ENCODE measurements at regions not wholly inside any gene's neighbourhood (a gene's known extent, or its start where the extent isn't known, plus 50 kb on each side); places are given as distances from the start of the nearest gene placed in this dataset.
"Not testable (repeated sequence)": the region's sequence is repeated elsewhere in the genome, so short reads cannot be mapped to it uniquely, and the experiment has no call there.

DNA sequence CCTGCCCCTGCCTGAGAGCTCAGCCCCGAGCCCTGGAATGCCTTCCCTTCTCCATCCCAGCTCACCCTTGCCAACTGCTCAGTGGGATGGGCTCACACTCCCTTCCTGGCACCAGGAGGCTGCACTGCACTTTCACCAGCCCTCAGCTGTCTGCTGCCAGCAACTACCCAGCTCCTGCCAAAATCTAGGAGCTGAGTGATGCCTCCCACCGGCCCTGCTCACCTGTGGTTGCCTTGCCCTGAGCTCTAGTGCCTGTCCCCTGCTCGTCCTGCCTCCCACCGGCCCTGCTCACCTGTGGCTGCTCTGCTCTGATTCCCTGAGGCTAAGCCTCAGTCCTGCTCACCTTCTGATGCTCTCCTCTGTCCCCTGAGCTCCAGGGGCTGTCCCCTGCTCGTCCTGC lies 119.8 kb downstream of the TMEM121 start:
- no peaks in the 10 kb centered on the region for H3K4me1 ChIP-seq (ENCODE audit: control insufficient read depth in 5 of 5, insufficient read depth in 5 of 5, low read length in 5 of 5)
- peaks cover 0 to 8% (median 4%) of the 10 kb centered on the region in 5 donors for H3K9me3 ChIP-seq (ENCODE audit: control insufficient read depth in 5 of 5, low read length in 5 of 5)
- H3K4me3 ChIP-seq (ENCODE audit: low read depth in 1 of 5, low read length in 5 of 5) = no peak overlapping the region
- H3K36me3 ChIP-seq (ENCODE audit: control insufficient read depth in 5 of 5, insufficient read depth in 5 of 5, low read length in 5 of 5) = no peaks in the 10 kb centered on the region
- no peaks in the 10 kb centered on the region for H3K27me3 ChIP-seq (ENCODE audit: control insufficient read depth in 5 of 5, insufficient read depth in 4 of 5, low read length in 5 of 5)
- no peak overlapping the region for H3K27ac ChIP-seq (ENCODE audit: low read depth, low read length)
- no peak overlapping the region for H3K9ac ChIP-seq (ENCODE audit: low read length in 5 of 5)

DNA sequence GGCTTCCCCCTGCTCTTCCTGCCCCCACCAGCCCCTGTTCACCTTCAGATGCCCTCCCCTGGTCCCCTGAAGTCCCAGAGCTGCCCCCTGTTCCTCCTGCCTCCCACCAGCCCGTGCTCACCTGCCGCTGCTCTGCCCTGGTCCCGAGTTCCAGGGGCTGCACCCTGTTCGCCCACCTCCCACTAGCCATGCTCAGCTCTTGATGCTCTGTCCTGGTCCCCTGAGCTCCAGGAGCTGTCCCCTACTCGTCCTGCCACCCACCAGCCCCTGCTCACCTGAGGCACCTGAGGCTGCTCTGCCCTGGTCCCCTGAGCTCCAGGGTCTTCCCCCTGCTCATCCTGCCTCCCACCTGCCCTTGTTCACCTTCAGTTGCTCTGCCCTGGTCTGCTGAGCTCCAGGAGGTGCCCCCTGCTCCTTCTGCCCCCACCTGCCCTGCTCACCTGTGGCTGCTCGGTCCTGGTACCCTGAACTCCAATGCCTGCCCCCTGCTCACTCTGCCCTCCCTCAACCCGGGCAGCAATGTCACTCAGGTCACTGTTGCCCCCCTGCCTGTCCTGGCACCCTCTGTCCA lies 120.4 kb downstream of the TMEM121 start:
- H3K4me3 ChIP-seq (ENCODE audit: low read depth in 1 of 5, low read length in 5 of 5); H3K36me3 ChIP-seq (ENCODE audit: control insufficient read depth in 5 of 5, insufficient read depth in 5 of 5, low read length in 5 of 5); H3K9me3 ChIP-seq (ENCODE audit: control insufficient read depth in 5 of 5, low read length in 5 of 5); H3K9ac ChIP-seq (ENCODE audit: low read length in 5 of 5); H3K27me3 ChIP-seq (ENCODE audit: control insufficient read depth in 5 of 5, insufficient read depth in 4 of 5, low read length in 5 of 5); H3K27ac ChIP-seq (ENCODE audit: low read depth, low read length); H3K4me1 ChIP-seq (ENCODE audit: control insufficient read depth in 5 of 5, insufficient read depth in 5 of 5, low read length in 5 of 5): not testable (repeated sequence)

DNA sequence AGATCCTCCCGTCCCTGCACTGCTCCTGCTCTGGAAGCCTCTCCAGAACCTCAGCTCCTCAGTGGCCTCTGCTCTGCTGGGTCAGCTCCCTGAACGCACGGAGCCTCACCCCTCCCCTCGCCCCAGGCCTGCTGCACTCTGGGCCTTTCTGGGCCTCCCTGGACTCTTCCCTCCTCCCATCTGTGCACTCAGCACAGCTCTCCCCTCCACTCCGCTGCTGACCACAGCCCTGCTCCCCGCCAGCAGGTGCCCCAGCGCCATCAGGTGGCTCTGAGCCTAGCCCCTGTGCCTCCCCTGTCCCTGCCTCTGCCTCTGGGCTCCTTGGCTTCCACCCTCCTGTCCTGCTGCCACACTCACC lies 121.0 kb downstream of the TMEM121 start:
- not testable (repeated sequence) for H3K9ac ChIP-seq (ENCODE audit: low read length in 5 of 5); H3K4me3 ChIP-seq (ENCODE audit: low read depth in 1 of 5, low read length in 5 of 5); H3K4me1 ChIP-seq (ENCODE audit: control insufficient read depth in 5 of 5, insufficient read depth in 5 of 5, low read length in 5 of 5); H3K9me3 ChIP-seq (ENCODE audit: control insufficient read depth in 5 of 5, low read length in 5 of 5); H3K27me3 ChIP-seq (ENCODE audit: control insufficient read depth in 5 of 5, insufficient read depth in 4 of 5, low read length in 5 of 5); H3K27ac ChIP-seq (ENCODE audit: low read depth, low read length); H3K36me3 ChIP-seq (ENCODE audit: control insufficient read depth in 5 of 5, insufficient read depth in 5 of 5, low read length in 5 of 5)

DNA sequence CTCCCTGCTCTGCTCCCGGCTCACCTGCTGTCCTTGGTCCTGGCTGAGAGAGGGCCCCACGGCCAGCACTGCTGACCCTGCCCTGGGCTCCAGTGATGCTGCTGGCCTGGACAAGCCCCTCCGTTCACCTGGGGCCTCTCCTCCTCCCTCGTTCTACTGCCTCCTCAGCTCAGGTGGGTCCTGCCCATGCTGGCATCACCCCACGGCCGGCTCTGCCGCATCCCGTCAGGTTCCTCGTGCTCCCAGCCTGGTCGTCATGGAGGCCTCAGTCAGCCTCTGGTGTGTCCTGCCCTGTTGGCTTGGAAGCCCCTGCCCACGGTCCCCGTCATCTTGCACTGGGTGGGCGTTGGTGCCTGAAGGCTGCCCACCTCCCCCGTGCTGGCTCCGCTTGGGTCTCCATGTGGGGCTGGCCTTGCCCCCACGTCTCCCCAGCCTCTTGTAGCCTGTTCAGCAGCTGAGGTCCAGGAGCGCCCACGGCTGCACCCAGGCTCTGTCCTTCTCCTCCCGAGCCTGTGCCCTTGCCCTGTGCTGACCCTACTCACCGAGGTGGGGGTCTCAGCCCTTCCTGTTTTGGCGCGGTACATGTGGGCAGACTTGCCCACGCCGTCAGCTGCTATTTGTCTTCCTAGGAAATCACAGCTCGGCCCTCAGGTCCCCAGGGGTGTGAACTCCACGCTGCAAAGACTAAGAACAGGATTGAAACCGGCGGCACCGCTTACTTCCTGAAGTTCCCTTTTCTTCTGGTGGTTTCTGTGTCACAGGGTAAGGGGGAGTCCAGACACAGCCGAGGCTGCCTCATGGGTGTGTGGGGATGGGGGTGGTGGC lies 121.6 kb downstream of the TMEM121 start:
- no peaks in the 10 kb centered on the region for H3K36me3 ChIP-seq (ENCODE audit: control insufficient read depth in 5 of 5, insufficient read depth in 5 of 5, low read length in 5 of 5)
- no peaks in the 10 kb centered on the region for H3K27me3 ChIP-seq (ENCODE audit: control insufficient read depth in 5 of 5, insufficient read depth in 4 of 5, low read length in 5 of 5)
- H3K9ac ChIP-seq (ENCODE audit: low read length in 5 of 5) = no peak overlapping the region
- H3K9me3 ChIP-seq (ENCODE audit: control insufficient read depth in 5 of 5, low read length in 5 of 5) = peaks cover 0 to 8% (median 4%) of the 10 kb centered on the region in 5 donors
- H3K4me3 ChIP-seq (ENCODE audit: low read depth in 1 of 5, low read length in 5 of 5) = no peak overlapping the region
- no peaks in the 10 kb centered on the region for H3K4me1 ChIP-seq (ENCODE audit: control insufficient read depth in 5 of 5, insufficient read depth in 5 of 5, low read length in 5 of 5)
- no peak overlapping the region for H3K27ac ChIP-seq (ENCODE audit: low read depth, low read length)

DNA sequence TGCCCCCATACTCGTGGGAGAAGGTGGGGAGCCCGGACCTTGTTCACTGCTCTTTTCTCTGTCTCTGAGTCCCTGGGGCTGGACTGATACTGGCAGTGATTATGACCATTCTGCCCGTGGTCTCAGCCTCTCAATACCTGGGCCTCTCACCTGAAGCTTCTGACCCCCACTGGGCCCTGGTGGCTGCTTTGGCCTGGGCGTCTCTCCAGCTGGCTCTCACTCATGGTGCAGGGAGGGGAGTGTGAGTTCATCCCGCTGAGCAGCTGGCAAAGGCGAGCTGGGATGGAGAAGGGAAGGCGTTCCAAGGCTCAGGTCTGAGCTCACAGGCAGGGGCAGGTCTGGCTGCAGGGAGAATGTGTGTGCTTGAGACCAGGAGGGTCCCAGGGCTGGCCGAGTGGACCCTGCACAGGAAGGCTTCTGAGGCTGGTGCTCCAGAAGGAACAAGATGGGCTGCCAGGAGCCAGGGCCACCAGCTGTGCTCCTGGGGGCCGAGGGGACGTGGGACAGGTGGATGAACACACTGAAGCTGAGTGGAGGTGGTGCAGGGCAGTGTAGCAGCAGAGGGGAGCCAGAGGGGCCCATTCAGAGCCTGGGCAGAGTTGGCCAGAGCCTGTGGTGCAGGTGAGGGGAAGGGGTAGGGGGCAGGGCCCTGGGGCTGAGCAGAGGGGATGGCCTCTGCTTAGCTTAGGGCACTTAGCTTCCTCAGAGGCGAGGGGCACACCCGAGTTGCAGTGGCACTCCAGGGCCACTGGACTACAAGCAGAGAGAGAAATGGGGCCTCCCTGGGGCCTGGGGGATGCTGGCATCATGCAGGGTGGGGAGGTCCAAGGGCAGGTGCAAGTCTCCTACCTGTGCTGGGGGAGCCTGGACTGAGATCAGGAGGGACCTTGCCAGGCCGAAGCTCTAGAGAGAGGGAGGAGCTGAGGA lies 122.5 kb downstream of the TMEM121 start:
- not testable (repeated sequence) for H3K27ac ChIP-seq (ENCODE audit: low read depth, low read length); H3K4me1 ChIP-seq (ENCODE audit: control insufficient read depth in 5 of 5, insufficient read depth in 5 of 5, low read length in 5 of 5); H3K36me3 ChIP-seq (ENCODE audit: control insufficient read depth in 5 of 5, insufficient read depth in 5 of 5, low read length in 5 of 5); H3K4me3 ChIP-seq (ENCODE audit: low read depth in 1 of 5, low read length in 5 of 5); H3K9me3 ChIP-seq (ENCODE audit: control insufficient read depth in 5 of 5, low read length in 5 of 5); H3K27me3 ChIP-seq (ENCODE audit: control insufficient read depth in 5 of 5, insufficient read depth in 4 of 5, low read length in 5 of 5); H3K9ac ChIP-seq (ENCODE audit: low read length in 5 of 5)

DNA sequence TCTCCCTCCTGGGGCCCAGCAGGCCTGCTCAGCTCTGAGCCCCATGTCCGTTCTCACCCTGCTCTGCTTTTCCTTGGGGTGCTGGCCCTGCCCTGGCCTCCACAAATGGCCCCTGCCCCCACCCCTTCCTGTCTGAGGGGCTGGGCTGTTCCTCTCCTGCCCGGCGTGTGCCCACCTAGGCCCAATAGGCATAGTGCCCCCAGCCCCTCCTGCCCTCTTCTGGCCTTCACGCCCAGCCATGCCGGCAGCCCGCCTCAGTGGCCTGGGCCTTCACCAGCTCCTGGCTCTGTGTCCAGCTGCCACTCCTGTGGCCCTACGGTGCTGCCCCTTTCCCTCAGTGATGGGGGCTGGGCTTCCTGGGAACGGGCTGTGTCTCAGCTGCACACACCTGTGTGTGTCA lies 125.9 kb downstream of the TMEM121 start:
- H3K4me3 ChIP-seq (ENCODE audit: low read depth in 1 of 5, low read length in 5 of 5); H3K9ac ChIP-seq (ENCODE audit: low read length in 5 of 5); H3K27me3 ChIP-seq (ENCODE audit: control insufficient read depth in 5 of 5, insufficient read depth in 4 of 5, low read length in 5 of 5); H3K9me3 ChIP-seq (ENCODE audit: control insufficient read depth in 5 of 5, low read length in 5 of 5); H3K4me1 ChIP-seq (ENCODE audit: control insufficient read depth in 5 of 5, insufficient read depth in 5 of 5, low read length in 5 of 5); H3K27ac ChIP-seq (ENCODE audit: low read depth, low read length); H3K36me3 ChIP-seq (ENCODE audit: control insufficient read depth in 5 of 5, insufficient read depth in 5 of 5, low read length in 5 of 5): not testable (repeated sequence)

DNA sequence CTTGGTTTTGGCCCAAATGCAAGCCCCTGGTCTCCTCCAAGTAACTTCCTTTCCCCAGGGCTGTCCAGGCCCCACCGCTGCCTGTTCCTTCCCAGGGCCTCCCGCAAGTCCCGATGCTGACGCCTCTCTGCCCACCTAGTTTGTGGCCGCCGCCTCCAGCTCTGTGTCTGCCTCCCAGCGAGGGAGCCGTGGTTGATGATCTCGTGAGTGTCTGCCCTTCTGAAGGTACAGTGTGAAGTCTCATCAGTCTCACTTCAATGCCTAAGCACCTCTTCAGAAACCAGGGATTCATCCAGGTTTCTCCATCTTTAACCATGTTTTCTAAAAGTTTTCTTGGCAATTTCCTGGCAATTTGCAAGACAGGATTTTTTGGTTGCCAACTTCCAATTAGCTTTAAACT lies 127.5 kb downstream of the TMEM121 start:
- H3K27ac ChIP-seq (ENCODE audit: low read depth, low read length); H3K4me1 ChIP-seq (ENCODE audit: control insufficient read depth in 5 of 5, insufficient read depth in 5 of 5, low read length in 5 of 5); H3K9ac ChIP-seq (ENCODE audit: low read length in 5 of 5); H3K27me3 ChIP-seq (ENCODE audit: control insufficient read depth in 5 of 5, insufficient read depth in 4 of 5, low read length in 5 of 5); H3K4me3 ChIP-seq (ENCODE audit: low read depth in 1 of 5, low read length in 5 of 5); H3K36me3 ChIP-seq (ENCODE audit: control insufficient read depth in 5 of 5, insufficient read depth in 5 of 5, low read length in 5 of 5): not testable (repeated sequence)
- H3K9me3 ChIP-seq (ENCODE audit: control insufficient read depth in 5 of 5, low read length in 5 of 5) = peaks cover 0 to 21% (median 7%) of the 10 kb centered on the region in 5 donors

DNA sequence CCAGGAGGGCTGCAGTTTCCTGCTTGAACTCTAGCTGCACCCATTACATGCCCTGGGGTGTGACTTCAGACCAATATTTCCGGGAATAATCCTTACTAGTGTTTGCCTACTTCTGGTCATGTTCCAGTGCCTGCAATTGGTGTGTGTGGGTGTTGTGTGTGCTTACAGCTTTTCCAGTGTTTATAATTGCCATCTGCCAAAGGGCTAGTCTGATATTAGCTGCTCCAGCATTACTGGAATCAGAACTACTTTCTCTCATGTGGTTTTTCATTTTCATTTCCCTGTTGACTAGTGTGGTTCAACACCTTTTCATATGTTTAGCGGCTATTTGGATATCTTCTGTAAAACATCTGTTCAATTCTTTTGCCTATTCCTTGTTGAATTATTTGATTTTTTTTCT lies 132.9 kb downstream of the TMEM121 start:
- not testable (repeated sequence) for H3K36me3 ChIP-seq (ENCODE audit: control insufficient read depth in 5 of 5, insufficient read depth in 5 of 5, low read length in 5 of 5); H3K27ac ChIP-seq (ENCODE audit: low read depth, low read length); H3K4me3 ChIP-seq (ENCODE audit: low read depth in 1 of 5, low read length in 5 of 5); H3K9ac ChIP-seq (ENCODE audit: low read length in 5 of 5); H3K27me3 ChIP-seq (ENCODE audit: control insufficient read depth in 5 of 5, insufficient read depth in 4 of 5, low read length in 5 of 5); H3K4me1 ChIP-seq (ENCODE audit: control insufficient read depth in 5 of 5, insufficient read depth in 5 of 5, low read length in 5 of 5)
- H3K9me3 ChIP-seq (ENCODE audit: control insufficient read depth in 5 of 5, low read length in 5 of 5) = peaks cover 0 to 23% (median 13%) of the 10 kb centered on the region in 5 donors

DNA sequence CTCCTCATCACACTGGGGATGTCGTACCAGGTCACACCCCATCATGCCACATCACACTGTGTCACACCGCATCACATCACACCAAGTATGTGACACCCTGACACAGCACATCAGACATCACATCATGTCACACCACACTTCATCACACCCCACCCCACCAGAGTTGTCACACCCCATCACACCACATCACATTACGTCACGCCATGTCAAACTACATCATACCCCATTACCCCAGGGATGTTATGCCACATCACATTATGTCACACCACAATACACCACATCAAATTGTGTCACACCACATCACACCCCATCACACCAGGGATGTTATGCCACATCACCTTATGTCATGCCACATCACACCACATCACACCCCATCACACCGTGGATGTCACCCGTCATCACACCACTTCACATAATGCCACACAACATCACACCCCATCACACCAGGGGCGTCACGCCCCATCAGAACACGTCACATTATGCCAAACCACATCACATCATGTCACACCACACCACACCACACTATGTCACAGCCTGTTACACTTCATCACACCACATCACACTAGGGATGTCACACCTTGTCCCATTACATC lies 133.6 kb downstream of the TMEM121 start:
- Histone ChIP-seq H3K9me3 (ENCODE audit: control insufficient read depth in 5 of 5, low read length in 5 of 5) (peaks cover 0 to 23% (median 13%) of the 10 kb centered on the region in 5 donors), H3K27ac (ENCODE audit: low read depth, low read length) (no peak overlapping the region), H3K4me1 (ENCODE audit: control insufficient read depth in 5 of 5, insufficient read depth in 5 of 5, low read length in 5 of 5) (peaks cover 0 to 5% (median 0%) of the 10 kb centered on the region in 5 donors), H3K27me3 (ENCODE audit: control insufficient read depth in 5 of 5, insufficient read depth in 4 of 5, low read length in 5 of 5) (no peaks in the 10 kb centered on the region), H3K4me3 (ENCODE audit: low read depth in 1 of 5, low read length in 5 of 5) (no peak overlapping the region), H3K9ac (ENCODE audit: low read length in 5 of 5) (no peak overlapping the region), H3K36me3 (ENCODE audit: control insufficient read depth in 5 of 5, insufficient read depth in 5 of 5, low read length in 5 of 5) (no peaks in the 10 kb centered on the region)
